HG03135 (cell line): ENCODE measurements at regions not wholly inside any gene's neighbourhood (a gene's known extent, or its start where the extent isn't known, plus 50 kb on each side); places are given as distances from the start of the nearest gene placed in this dataset.
"Not testable (repeated sequence)": the region's sequence is repeated elsewhere in the genome, so short reads cannot be mapped to it uniquely, and the experiment has no call there.

ENCODE experiments used
- ATAC-seq: cut with Tn5 transposase; IDR thresholded peaks from one replicate; pipeline ENCODE4 v1.9.1; 2021; ENCODE audit warnings: mild to moderate bottlenecking, moderate library complexity; ENCODE audit not compliant: unreplicated experiment

GRCh38 chr13:86840250-86841191 is 830.6 kb upstream of the SLITRK5 start:
- ATAC-seq: no peak

- ATAC-seq: no peak
Observed at GRCh38 chr13:86841264-86841663, 829.9 kb upstream of the SLITRK5 start.

GRCh38 chr13:86846501-86846900 is 824.7 kb upstream of the SLITRK5 start:
- ATAC-seq: no peak

- ATAC-seq: no peak
Observed at GRCh38 chr13:86848716-86849115, 822.5 kb upstream of the SLITRK5 start.

GRCh38 chr13:86856991-86857390 is 814.2 kb upstream of the SLITRK5 start:
- no peak for ATAC-seq

GRCh38 chr13:86858216-86858615 is 813.0 kb upstream of the SLITRK5 start:
- no peak for ATAC-seq

- ATAC-seq: no peak
Observed at GRCh38 chr13:86862137-86862536, 809.0 kb upstream of the SLITRK5 start.

- no peak for ATAC-seq
Observed at GRCh38 chr13:86864376-86864775, 806.8 kb upstream of the SLITRK5 start.

- ATAC-seq: no peak
Observed at GRCh38 chr13:86870444-86870843, 800.7 kb upstream of the SLITRK5 start.

- ATAC-seq: no peak
Observed at GRCh38 chr13:86877441-86877840, 793.7 kb upstream of the SLITRK5 start.

- no peak for ATAC-seq
Observed at GRCh38 chr13:86878781-86879180, 792.4 kb upstream of the SLITRK5 start.

- ATAC-seq: no peak
Observed at GRCh38 chr13:86881390-86881789, 789.8 kb upstream of the SLITRK5 start.

GRCh38 chr13:86882107-86882506 is 789.1 kb upstream of the SLITRK5 start:
- no peak for ATAC-seq

GRCh38 chr13:86882835-86883234 is 788.3 kb upstream of the SLITRK5 start:
- no peak for ATAC-seq

GRCh38 chr13:86892330-86892729 is 778.8 kb upstream of the SLITRK5 start:
- no peak for ATAC-seq

- no peak for ATAC-seq
Observed at GRCh38 chr13:86900906-86901305, 770.3 kb upstream of the SLITRK5 start.

- ATAC-seq: no peak
Observed at GRCh38 chr13:86906127-86906874, 764.9 kb upstream of the SLITRK5 start.

GRCh38 chr13:86907156-86907555 is 764.0 kb upstream of the SLITRK5 start:
- no peak for ATAC-seq

GRCh38 chr13:86909318-86909717 is 761.9 kb upstream of the SLITRK5 start:
- no peak for ATAC-seq

GRCh38 chr13:86914757-86915156 is 756.4 kb upstream of the SLITRK5 start:
- ATAC-seq: no peak

GRCh38 chr13:86917438-86917837 is 753.7 kb upstream of the SLITRK5 start:
- ATAC-seq: not testable (repeated sequence)

GRCh38 chr13:86918682-86919081 is 752.5 kb upstream of the SLITRK5 start:
- ATAC-seq: no peak
